Activated T-cell treated with anti-CD3 and anti-CD28 coated beads, Interleukin-2, amount 50 U/mL, for 24 hours (primary cell): ENCODE measurements at regions not wholly inside any gene's neighbourhood (a gene's known extent, or its start where the extent isn't known, plus 50 kb on each side); places are given as distances from the start of the nearest gene placed in this dataset.

Experiments
- DNase-seq: peaks from one replicate; pipeline ENCODE4 v3.0.0-alpha.2; 2020
- H3K27ac Mint-ChIP-seq: 2 replicates; pipeline ENCODE4 v1.8.0; 2020; ENCODE audit warnings: mild to moderate bottlenecking, mixed read lengths
- H3K27me3 Mint-ChIP-seq: 2 replicates; pipeline ENCODE4 v1.8.0; 2020; ENCODE audit warnings: mixed read lengths
- H3K36me3 Mint-ChIP-seq: 2 replicates; pipeline ENCODE4 v1.8.0; 2020; ENCODE audit warnings: low read depth, mixed read lengths
- H3K4me1 Mint-ChIP-seq: 2 replicates; pipeline ENCODE4 v1.8.0; 2020; ENCODE audit warnings: low read depth, mixed read lengths
- H3K4me3 Mint-ChIP-seq: 2 replicates; pipeline ENCODE4 v1.8.0; 2020; ENCODE audit warnings: mild to moderate bottlenecking, moderate library complexity, mixed read lengths
- H3K9me3 Mint-ChIP-seq: 2 replicates; pipeline ENCODE4 v1.8.0; 2020; ENCODE audit warnings: mixed read lengths

- no peak overlapping the region for H3K27ac Mint-ChIP-seq
- H3K4me3 Mint-ChIP-seq = no peak overlapping the region
- H3K27me3 Mint-ChIP-seq = peaks cover 8% of the 10 kb centered on the region
- H3K4me1 Mint-ChIP-seq = peaks cover 7% of the 10 kb centered on the region
- DNase-seq = no peak
- H3K36me3 Mint-ChIP-seq = no peaks in the 10 kb centered on the region
- H3K9me3 Mint-ChIP-seq = no peaks in the 10 kb centered on the region
These were observed 50.1 kb upstream of the SPTBN1 start for GRCh38 chr2:54406031-54406430.
